ENCODE measurements at regions not wholly inside any gene's neighbourhood (a gene's known extent, or its start where the extent isn't known, plus 50 kb on each side); places are given as distances from the start of the nearest gene placed in this dataset.

- TF ChIP-seq CTCF (conservative IDR thresholded peaks at IDR 0.05; ENCODE audit: low read depth, low read length) (no peak), MAZ (IDR thresholded peaks at IDR 0.05; ENCODE audit: borderline replicate concordance, low read depth, low read length) (no peak), POLR2A (IDR thresholded peaks at IDR 0.05; ENCODE audit: low read depth, low read length) (no peak), MAFK (IDR thresholded peaks at IDR 0.05; ENCODE audit: low read depth, low read length) (no peak)
These were observed 104.5 kb upstream of the PDE4B start for GRCh38 chr1:65688215-65688566.
